Activated CD4-positive, CD25-positive, alpha-beta regulatory T cell treated with anti-CD3 and anti-CD28 coated beads, Interleukin-2, amount 50 U/mL, for 24 hours (primary cell): ENCODE measurements at regions not wholly inside any gene's neighbourhood (a gene's known extent, or its start where the extent isn't known, plus 50 kb on each side); places are given as distances from the start of the nearest gene placed in this dataset.

Experiments used
- ATAC-seq, 2 donors: fragments of 150-1000 bp; cut with Tn5 transposase; one replicate each; pipeline ENCODE4 v1.10.0; 2021; ENCODE audit warnings: mild to moderate bottlenecking in 1 of 2, moderate library complexity in 1 of 2

DNA sequence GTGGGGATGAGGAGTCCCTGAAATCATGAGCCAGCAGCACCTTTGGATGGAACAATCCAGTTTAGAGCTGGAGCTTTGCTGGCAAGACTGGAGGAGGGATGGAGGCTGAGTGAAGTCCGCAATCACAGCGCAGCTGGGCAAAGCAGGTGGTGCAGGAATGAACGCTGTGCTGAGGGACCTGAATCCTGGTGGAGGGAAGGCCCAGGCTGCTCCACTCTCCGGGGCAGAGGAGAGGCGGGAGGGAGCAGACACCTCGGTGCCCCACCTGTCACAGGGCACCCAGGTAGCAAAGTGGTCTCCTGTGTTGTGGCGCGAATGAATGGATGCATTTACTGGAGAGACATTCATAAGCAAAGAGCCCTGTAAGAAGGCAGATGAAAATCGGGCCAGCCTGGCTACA lies 124.8 kb upstream of the ANO1 start:
- ATAC-seq: no peak

DNA sequence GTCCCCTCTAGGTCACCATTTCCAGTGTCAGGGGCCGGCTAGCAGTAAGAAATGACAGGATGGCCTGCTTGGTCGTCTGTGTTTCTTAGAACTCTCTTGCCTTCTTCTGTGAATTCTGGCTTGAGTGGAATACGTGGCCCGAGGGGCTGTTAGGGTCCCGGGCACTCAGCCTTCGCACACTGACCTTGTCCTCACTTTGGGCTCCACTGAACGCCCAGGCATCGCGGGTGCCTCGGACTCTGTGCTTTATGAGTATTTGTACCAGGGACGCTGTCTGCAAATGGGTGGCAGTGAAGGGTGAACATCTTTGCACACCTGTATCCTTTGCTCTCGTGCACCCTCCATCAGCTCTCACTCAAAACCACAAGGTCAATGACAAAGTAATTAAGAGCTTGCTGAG lies 123.4 kb upstream of the ANO1 start:
- no peak for ATAC-seq

DNA sequence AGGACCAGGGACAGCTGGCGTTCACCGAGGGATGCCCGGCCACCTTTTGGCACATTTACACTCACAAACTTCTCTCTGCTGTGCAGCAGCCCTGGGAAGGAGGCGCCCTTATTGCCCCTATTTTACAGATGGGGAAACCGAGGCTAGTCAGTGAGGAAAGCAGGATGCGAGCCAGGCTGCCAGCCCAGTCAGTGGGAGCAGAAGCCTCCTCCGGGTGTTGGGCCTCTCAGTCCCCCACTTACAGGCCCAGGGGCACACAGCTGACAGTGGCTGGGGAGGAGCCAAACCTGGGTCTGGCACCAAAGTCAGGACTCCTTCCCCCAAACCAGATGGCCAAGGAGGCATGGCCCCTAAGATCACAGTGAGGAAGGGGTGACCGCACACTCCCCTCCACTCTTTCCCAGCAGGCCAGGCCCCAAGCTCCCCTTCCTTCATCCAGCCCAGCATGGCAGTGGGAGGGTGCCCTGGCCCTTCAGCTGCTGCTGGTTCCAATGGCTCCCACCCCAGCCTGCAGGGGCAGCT lies 121.4 kb upstream of the ANO1 start:
- ATAC-seq: no peak

DNA sequence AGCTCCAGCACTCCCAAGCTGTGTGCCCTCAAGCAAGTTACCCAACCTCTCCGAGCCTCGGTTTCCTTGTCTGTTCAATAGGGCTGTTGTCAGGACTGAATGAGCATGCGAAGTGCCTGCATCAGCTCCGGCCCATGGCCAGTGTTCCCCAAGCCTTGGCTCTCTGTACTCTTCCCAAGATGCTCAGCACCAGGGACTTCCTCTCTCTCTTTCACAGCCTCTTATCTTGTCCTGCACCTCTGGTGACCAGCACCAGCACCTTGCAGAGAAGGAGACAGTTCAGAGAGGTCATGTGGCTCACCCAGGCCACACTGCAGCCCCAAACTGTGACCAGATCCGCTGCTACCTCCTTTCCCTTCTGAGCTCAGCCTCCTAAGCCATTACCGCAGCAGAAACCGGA lies 120.3 kb upstream of the ANO1 start:
- no peak for ATAC-seq

DNA sequence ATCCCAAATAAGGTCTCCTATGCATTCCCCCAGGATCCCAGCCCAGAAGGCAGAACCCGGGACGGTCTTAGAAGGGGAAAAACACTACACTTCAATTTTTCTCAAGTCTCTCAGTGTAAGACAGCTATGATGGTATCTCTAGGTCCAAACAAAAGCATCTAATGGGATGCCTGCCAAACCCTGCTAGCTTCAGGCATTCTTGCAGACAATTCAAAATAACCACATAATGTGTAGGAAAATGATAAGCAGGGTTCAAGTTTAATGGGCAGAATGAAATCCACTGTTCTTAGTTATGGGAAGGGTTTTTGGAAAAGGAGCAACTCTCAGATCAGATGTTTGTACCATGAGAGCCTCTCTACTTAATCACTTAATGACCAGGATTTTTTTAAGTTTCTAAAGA lies 119.8 kb upstream of the ANO1 start:
- no peak for ATAC-seq

DNA sequence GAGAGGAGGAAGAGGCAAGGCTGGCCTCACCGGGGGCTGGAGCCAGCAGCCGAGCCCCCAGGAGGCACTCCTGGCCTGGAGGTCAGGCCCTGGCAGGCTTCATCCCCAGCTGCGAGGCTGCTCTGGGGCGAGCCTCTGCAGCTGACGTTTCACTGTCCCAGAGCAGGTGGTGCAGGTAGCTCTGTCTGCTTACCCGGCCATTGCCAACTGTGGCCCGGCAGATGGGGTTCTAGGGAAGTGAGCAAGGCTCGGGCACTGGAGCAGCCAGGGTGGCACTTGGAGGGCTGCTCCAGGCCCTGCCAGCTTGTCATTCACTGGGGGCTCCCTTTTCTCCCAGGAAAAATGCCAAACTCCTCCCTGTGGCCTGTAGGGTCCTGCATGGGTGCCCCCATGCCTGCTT lies 118.7 kb upstream of the ANO1 start:
- ATAC-seq: no peak

DNA sequence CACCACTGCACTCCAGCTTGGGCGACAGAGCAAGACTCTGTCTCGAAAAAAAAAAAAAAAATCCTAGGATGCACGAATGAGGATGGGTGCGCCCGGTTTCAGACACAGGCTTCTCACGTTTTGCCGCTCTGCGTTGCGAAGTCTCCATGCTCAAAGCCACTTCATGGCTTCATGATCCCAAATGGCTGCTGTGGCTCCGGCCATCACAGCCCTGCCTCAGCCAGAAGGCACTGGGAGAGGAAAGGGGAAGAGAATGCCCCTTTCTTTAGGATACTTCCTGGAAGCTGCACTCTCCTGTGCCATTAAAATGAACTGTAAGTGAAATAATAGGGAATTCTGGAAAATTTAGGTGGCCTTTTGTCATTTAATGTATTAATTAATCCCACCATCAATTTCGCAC lies 116.4 kb upstream of the ANO1 start:
- no peak for ATAC-seq

DNA sequence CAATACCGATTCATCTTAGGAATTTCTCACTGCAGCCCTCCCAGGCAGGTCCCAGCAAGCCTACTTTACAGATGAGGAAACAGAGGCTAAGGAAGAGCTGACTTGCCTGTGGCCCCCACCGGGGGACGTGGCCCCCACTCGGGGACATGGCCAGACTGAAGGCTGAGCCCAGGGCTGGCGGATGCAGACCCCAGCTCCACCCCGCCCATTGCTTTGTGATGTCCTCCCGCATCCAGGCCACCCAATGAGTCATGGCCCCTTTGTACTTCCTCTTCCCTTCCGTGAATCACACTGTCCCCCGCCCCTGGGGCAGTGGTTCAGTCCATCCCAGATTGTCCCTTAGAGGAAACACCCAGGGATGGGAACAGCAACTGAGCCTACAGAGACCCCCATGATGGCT lies 116.0 kb upstream of the ANO1 start:
- no peak for ATAC-seq

DNA sequence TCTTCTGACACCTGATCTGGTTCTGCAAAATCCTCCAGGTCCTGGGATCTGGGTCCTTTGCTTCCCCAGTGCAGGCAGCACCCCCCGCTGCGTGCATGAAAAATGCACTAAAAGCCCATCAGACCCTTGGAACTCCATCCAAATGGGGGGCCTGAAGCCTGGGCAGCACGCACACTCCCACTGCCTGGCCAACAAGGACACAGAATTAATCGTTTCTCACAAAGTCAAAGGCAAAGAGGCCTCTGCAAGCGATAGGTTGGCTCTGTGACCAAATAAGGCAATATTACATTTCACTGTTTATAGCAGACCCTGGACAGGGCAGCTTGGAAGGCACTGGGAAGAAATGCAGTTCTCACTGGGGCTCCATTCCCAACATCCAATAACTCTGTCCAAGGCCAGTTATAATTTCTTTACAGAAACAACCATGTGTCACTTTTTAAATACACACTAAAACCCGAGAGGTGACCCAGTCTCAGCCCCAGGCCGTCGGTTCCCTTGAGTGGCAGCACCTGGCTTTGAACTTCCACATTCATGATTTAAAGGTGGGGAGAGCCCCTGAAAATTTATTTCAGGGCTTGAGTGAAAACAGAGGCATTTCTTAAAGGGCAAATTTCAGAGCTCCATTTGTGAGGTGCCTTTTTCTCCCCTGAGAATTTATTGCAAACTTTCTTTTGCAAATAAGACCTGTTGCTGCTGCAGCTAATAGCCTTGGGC lies 114.4 kb upstream of the ANO1 start:
- ATAC-seq: no peak

DNA sequence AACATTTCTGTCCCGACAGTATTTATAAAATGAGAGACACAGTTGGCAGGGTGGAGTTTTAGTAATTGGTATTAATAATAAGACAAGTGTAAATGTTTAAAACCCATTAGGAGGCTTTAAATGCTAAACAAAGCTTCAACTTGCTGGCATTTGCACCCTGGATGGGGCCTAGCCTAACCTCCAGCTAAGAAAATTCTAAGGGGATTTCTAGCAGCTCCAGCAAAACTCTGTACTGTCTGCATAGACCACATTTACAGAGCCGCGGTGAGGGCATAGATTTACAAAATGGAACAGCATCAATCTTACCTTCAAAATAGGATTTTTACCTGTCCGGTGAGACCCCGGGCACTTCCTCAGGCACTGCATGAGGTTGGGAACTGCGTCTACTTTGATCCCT lies 113.9 kb upstream of the ANO1 start:
- ATAC-seq: no peak

DNA sequence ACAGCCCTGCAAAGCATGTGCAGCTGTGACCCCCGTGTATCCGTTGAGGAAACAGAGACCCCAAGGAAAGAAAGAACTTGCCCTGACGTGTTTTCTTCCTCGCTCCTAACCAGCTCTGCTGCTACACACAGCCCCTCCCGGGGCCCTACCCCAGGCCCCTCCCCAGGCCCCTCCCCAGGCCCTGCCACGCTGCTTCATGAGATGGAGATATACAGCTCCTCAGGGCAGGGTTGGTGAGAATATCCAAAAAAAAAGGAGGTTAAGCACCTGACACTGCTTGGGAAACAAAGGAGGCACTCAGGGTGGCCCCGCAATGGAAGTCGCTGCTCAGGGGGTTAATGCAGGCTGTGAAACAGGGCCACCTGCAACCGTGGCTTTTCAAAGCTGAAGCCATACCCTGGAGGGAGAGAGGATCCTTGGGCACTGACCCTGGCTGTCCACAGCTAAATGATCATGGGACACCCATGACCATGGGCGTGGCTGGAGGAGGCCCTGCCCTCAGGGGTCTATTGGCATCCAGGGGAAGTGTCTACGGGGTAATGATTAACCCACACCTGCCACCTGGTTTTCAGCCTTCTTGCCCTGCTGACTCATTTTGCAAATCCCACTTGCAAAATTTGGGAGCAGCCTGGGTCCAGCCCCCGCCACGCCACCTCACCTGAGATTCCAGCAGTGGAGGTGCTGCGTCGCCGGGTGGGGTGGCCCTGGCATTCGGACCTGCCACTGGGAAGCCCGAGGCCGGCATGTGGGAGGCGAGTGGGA lies 112.1 kb upstream of the ANO1 start:
- no peak for ATAC-seq

DNA sequence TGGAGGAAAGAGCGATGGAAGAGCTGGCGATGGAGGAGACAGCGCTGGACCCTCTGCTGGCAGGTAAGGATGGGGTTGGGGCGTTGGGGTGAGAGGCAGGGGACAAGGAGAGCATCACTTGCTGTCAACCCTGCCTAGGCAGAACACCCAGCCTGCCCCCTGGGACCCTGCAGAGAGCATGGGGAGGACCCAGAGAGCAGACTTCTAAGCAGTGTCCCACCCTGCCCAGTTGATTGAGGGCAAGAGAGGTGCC lies 111.6 kb upstream of the ANO1 start:
- ATAC-seq: no peak

DNA sequence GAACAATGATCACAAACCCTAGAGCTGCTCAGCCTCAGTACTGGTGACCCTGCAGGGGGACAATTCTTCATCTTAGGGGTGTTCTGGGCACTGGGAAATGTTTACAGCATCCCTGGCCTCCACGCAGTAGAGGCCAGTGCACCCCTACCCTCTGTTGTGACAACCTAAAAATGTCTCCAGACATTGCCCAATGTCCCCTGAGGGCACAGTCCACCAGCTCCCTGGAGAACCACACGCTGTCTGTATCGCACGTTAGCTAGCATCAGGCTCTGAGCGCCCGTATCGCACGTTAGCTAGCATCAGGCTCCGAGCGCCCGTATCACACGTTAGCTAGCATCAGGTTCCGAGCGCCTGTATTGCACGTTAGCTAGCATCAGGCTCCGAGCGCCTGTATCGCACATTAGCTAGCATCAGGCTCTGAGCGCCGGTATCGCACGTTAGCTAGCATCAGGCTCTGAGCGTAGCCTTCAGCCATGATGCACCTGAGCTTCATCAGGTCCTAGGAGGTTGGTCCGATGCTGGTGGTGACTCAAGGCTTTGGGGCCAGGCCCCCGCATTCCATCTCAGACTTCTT lies 111.1 kb upstream of the ANO1 start:
- ATAC-seq: no peak

DNA sequence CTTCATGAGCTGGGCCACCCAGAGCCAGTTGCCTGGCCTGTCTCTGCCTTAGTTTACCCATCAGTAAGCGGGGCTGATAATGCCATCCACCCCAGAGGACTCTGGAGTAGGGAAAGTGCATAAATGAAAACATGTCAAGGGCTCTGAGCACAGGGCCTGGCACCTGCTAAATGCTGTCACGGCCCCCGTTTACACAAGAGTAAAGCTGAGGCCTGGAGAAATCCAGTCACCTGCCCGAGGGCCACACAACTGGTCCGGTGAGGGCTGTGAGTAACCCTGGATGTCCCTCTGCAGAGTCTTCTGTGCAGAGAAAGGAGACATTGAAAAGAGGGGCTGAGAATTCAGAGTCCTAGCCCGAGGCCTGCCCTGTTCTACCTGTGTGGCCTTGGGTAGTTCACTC lies 110.6 kb upstream of the ANO1 start:
- ATAC-seq: no peak

DNA sequence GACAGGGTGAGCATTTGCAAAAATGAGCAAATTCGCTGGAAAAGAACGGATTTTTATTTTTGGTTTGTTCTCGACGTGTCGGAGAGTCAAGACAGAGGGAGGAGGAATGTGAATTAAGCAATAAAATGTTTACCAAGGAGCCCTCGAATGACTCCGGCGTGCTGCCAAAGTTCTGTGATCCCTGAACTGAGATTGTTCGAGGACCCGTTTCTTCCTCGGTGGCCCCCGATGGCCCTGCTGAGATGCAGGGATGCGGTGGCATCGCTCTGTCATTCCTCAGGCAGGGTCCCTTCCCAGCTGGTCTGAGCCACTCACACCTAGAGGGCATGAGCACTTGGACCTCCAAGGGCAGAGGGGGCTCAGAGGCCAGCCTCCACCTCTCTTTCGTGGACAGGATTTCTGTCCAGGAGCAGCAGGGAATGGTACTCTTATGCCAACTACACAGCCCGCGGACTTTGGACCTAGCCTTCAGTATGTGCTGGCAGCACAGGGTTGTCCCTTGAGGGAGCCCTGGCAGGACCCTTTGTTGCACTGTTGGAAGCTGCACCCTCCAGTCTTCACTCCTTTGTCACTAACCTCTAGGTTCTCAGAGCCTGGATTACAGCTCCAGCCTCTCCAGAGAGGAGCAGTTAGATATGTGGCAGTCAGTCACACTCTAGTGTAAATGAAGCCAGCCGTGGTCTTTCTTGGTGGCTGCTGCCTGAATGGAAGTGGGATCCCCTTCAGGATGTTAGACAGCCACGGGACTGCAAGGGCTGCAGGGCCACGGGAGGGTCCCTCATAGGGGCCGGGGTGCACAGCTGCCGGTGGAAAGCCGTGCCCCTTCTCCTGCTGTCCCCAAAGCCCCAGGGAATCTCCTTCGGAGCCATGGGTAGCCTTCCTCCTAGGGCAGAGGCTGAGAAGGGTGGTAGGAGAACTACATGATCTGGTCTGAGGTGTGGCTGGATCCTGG lies 109.4 kb upstream of the ANO1 start:
- no peak for ATAC-seq

DNA sequence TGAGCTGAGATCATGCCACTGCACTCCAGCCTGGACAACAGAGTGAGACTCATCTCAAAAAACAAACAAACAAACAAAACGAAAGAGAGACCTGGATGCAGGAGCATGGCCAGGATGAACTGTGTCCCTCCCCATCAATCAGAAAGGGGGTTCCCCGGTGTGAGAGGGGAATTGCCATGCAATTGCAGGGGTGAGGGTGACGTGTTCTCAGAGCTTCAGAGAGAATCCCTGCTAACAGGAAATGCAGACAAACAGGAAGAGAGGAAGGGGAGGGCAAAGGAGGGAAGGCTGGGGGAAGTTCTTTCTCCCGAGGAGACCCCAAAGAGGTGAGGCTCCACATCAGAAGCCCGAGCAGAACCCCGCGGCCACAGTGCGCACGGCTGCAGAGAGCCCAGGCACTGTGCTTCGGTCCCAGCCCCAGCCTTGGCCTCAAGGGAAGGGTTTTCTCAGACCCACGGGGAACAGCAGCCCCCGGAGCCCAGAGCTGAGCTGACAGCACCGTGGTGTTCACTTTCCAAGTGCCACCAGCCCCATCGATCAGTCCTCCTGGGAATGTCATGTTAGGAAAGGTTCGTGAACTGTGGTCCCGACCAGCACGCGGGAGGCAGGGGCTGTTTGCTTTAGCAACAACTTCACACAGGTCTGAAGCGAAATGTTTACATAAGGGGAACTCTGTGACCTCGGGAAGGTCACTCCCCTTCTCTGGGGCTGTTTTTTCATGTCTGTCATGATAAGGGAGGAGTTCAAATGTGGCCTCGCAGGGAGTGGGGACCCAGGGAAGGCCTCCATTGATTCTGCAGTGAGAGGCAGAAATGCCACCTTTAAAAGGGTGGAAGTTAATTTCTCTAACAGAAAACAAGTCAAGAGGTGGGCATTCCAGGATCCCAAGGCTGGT lies 108.0 kb upstream of the ANO1 start:
- no peak for ATAC-seq

DNA sequence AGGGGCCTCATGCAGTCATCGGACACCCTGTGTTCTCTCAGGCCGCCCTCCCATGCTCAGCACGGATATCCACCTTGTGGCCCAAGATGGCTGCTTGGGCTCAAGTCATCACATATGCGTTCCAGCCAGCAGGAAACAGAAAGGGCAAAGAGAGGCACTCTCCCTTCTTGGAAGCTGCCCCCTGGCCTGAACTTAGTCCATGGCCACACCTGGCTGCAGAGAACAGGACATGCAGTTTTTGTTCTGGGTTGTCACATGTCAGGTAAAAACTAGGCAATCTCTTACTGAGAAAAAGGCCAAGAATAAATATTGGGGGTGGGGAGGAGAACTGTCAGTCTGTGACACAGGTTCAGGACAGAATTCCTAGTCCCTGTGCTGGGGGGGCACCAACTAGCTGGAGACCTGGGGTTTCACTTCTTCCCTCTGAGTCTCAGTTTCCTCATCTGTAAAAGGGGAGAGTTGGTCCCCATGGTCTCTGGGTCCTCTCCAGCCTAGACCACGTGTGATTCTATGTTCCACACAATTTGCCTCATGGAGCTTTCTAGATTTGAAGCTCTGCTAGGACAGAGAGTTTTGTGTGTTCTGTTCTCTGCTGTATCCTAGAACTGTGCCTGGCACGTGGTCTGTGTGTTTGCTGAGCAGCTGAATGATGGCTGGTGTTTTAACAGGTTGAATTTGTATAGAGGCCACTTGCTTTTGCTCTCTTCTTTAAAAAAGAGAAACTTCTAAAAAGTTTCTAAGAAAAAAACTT lies 107.2 kb upstream of the ANO1 start:
- no peak for ATAC-seq

DNA sequence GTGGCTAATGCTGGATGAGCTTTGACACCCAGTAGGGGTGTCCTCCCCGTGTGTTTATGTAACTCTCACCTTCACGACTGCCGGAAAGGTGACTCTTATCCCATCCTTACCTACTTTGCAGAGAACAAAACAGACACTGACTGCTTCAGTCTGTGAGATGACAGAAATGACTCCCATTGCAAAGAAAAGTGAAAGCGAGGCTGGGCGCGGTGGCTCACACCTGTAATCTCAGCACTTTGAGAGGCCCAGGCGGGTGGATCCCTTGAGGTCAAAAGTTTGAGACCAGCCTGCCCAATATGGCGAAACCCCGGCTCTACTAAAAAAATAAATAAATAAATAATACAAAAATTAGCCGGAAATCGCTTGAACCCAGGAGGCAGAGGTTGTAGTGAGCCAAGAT lies 106.4 kb upstream of the ANO1 start:
- ATAC-seq: no peak

DNA sequence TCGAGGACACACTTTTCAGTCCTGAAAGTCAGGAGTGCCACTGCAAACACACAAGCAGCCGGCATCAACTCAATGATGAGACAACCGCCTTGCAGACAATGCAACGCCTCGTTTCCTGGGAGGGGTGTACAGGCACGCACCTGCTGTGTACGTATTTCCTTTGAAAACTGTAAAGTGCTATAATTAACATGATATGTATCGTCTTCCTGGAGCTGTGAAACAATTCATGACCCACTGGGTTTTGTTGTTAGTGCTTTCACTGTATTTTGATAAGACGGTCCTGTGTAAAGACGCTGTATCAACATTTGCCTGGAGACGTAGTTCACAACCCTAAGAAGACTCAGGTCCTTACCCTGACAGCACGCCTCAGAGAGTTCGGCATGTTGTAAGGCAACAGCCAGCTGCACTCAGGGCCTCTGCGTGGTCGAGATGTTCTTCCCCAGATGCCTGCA lies 105.7 kb upstream of the ANO1 start:
- ATAC-seq: no peak

DNA sequence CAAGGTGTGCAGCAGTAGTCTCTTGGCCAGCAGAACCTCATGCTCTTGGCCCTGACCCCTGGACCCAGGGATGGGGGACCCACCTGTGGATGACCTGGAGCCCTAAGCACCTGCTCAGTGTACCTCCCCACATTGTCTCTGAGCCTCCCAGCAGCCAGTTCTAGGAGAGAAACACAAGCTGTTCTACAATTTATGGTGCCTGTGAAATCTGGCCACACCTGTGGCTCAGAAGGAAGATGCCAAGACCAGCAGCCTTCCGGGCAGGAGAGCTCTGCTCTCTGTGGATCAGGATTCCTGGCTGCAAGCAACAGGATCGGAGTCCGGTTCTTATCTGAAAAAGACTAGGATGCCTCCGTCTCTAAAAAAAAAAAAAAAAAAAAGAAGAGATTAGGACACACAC lies 103.6 kb upstream of the ANO1 start:
- ATAC-seq: no peak

DNA sequence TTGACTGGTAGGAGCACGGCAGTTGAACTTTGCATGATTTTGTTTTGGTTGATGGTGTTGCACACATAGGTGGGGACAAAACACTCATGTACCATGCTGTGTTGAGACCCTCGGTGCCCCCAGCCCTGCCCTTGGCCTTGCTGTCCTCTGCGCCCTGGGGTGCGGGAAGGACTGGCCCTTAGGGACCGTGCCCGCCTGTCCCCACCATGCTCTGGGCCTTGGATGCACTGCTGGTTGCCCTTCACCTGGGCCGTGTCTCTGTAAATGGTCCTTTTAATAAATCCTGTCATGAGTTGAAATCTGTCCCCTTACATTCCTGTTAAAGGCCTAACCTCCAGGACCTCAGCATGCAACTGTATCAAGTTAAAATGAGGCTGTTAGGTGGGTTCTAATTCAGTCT lies 102.3 kb upstream of the ANO1 start:
- no peak for ATAC-seq
